Esophagus muscularis mucosa (tissue), 4 donors: ENCODE measurements at regions not wholly inside any gene's neighbourhood (a gene's known extent, or its start where the extent isn't known, plus 50 kb on each side); places are given as distances from the start of the nearest gene placed in this dataset.
A peak's percentile ranks its signal among the peaks of the same experiment; 100 is the strongest.

Source experiments
- DNase-seq: peaks from one replicate; pipeline ENCODE4 v3.0.0-alpha.2; 2017; ENCODE audit errors: extremely low spot score
- H3K27ac ChIP-seq, 4 donors: fragments of 200-600 bp; sonication (generic); replicated peaks in 1 of 4; 1 replicate in 3 of 4; 2 replicates in 1 of 4; pipeline ENCODE4 v1.5.1; 2016 to 2019; ENCODE audit warnings: mild to moderate bottlenecking in 1 of 4
- H3K27me3 ChIP-seq, 4 donors: fragments of 200-600 bp; sonication (generic); one replicate each; pipeline versions ENCODE4 v1.5.1 to v1.6.0; 2016 to 2019
- H3K36me3 ChIP-seq, 4 donors: fragments of 200-600 bp; sonication (generic); one replicate each; pipeline ENCODE4 v1.5.1; 2016 to 2019
- H3K4me1 ChIP-seq, 4 donors: fragments of 200-600 bp; sonication (generic); one replicate each; pipeline ENCODE4 v1.5.1; 2016 to 2019
- H3K4me3 ChIP-seq, 4 donors: fragments of 200-600 bp; sonication (generic); 1 replicate in 2 of 4; 2 replicates in 2 of 4; pipeline ENCODE4 v1.5.1; 2016 to 2019; ENCODE audit warnings: mild to moderate bottlenecking in 4 of 4, moderate library complexity in 1 of 4
- H3K9me3 ChIP-seq, 4 donors: fragments of 200-600 bp; sonication (generic); 1 replicate in 3 of 4; 2 replicates in 1 of 4; pipeline ENCODE4 v1.5.1; 2016 to 2019
- EP300 ChIP-seq: sonication (generic); formaldehyde crosslinking; IDR thresholded peaks from one replicate; pipeline ENCODE4 v1.6.1; 2017; ENCODE audit warnings: antibody characterized with exemption
- POLR2A ChIP-seq: fragments of 450-650 bp; IDR thresholded peaks from one replicate; pipeline ENCODE4 v1.6.1; 2017; ENCODE audit warnings: antibody characterized with exemption, moderate library complexity, mild to moderate bottlenecking, low read depth
- POLR2AphosphoS5 ChIP-seq, 2 donors: sonication (generic); formaldehyde crosslinking; IDR thresholded peaks; one replicate each; pipeline ENCODE4 v1.6.1; 2017; ENCODE audit warnings: antibody characterized with exemption in 2 of 2
- WGBS: methylation state at CpG from one replicate; pipeline ENCODE4 v1.1.5; 2018; 5-methylcytosine and 5-hydroxymethylcytosine counted together
- intact Hi-C: fragments of 100-400 bp; cut with DNase I; formaldehyde crosslinking; loops from one replicate; pipeline ENCODE4 v1.15.1; 2023
- TF ChIP-seq, protein P1 (sequence below), 3 experiments: fragments of 200-600 bp in 2 of 3; fragments of 450-650 bp in 1 of 3; sonication (generic) in 2 of 3; IDR thresholded peaks; one replicate each; pipeline ENCODE4 v1.5.1; 2017 to 2019; ENCODE audit warnings: antibody characterized with exemption in 3 of 3, mild to moderate bottlenecking in 2 of 3, moderate library complexity in 1 of 3

DNA sequence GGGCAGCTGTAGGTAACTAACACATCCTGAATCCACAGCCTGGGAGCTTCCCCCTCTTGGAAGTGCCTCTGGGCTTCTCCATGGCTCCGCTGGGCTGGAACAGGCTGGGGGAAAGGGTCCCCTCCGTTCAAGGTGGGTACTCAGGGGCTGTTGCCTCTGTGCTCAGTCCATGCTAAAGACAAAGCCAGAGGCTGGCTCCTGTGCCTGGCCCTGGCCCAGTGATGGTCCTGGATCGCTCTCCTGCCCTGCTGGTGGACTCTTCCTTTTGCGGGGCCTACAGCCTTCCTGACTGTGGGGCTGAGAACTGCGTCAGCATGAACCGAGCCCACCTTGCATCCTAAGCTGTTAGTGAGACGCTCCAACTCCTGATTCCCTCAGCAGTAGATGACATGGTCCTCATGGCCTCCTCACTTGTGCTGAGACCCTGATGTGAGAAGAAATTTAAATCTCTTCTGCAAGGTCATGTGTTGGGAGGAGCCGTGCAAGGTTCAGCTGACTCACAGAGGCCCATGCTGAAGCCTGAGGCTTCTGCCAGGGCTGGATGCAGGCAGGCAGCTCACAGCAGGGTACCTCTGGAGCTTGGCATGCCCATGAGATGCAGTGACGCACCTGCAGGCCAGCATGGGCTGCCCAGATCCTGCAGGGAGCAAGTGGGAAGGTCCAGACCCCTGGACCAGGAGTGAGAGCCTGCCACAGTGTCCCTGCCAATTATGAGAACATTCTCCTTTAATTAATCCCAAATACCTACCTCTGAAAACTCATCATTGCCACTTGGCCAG, 1285.5 kb downstream of the TBC1D22A start:
- H3K27ac ChIP-seq: no peak overlapping the region
- H3K4me3 ChIP-seq: no peak overlapping the region
- H3K4me1 ChIP-seq: no peaks in the 10 kb centered on the region
- no peaks in the 10 kb centered on the region for H3K9me3 ChIP-seq
- TF ChIP-seq EP300 (no peak), POLR2AphosphoS5 (IDR thresholded peaks at IDR 0.05) (no peak), POLR2A (no peak)
- TF ChIP-seq, protein P1, sequence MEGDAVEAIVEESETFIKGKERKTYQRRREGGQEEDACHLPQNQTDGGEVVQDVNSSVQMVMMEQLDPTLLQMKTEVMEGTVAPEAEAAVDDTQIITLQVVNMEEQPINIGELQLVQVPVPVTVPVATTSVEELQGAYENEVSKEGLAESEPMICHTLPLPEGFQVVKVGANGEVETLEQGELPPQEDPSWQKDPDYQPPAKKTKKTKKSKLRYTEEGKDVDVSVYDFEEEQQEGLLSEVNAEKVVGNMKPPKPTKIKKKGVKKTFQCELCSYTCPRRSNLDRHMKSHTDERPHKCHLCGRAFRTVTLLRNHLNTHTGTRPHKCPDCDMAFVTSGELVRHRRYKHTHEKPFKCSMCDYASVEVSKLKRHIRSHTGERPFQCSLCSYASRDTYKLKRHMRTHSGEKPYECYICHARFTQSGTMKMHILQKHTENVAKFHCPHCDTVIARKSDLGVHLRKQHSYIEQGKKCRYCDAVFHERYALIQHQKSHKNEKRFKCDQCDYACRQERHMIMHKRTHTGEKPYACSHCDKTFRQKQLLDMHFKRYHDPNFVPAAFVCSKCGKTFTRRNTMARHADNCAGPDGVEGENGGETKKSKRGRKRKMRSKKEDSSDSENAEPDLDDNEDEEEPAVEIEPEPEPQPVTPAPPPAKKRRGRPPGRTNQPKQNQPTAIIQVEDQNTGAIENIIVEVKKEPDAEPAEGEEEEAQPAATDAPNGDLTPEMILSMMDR (IDR thresholded peaks at IDR 0.05): no peak
- intact Hi-C loops: no loop called here
- 87% methylated on average over 4 of the region's 9 CpGs for WGBS
- peak; percentile 78 for DNase-seq
- H3K27me3 ChIP-seq: peaks cover 0 to 39% (median 0%) of the 10 kb centered on the region in 4 donors
- H3K36me3 ChIP-seq: no peaks in the 10 kb centered on the region

DNA sequence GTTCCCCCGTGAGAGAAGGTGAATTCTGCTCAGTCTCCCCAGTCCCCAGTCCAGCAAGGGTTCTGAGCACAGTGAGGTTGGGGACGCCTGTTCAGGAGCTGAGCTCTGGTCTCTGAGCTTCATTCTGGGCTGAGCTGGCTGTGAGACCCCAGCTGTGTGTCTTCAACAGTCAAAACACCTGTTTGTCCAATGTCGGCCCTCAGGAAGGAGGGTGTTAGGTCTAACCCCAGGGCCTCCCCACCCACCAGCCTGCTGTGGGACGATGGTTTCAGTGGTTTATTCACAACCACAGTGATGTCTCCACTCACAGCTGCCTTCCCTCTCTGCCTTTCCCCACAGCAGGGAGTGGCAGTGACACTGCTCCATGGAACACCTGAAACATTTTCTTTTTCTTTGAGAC, 1282.9 kb downstream of the TBC1D22A start:
- Histone ChIP-seq H3K4me1 (no peaks in the 10 kb centered on the region), H3K4me3 (no peak overlapping the region), H3K9me3 (peaks cover 0 to 4% (median 0%) of the 10 kb centered on the region in 4 donors), H3K27me3 (peaks cover 0 to 29% (median 0%) of the 10 kb centered on the region in 4 donors), H3K27ac (no peak overlapping the region), H3K36me3 (no peaks in the 10 kb centered on the region)
- no peak for TF ChIP-seq EP300
- TF ChIP-seq POLR2A: no peak
- no peak for TF ChIP-seq POLR2AphosphoS5 (IDR thresholded peaks at IDR 0.05)
- TF ChIP-seq, protein P1 (IDR thresholded peaks at IDR 0.05): no peak
- intact Hi-C loops: no loop called here
- WGBS: 49% methylated on average over 4 of the region's 4 CpGs
- DNase-seq: peak; percentile 66

DNA sequence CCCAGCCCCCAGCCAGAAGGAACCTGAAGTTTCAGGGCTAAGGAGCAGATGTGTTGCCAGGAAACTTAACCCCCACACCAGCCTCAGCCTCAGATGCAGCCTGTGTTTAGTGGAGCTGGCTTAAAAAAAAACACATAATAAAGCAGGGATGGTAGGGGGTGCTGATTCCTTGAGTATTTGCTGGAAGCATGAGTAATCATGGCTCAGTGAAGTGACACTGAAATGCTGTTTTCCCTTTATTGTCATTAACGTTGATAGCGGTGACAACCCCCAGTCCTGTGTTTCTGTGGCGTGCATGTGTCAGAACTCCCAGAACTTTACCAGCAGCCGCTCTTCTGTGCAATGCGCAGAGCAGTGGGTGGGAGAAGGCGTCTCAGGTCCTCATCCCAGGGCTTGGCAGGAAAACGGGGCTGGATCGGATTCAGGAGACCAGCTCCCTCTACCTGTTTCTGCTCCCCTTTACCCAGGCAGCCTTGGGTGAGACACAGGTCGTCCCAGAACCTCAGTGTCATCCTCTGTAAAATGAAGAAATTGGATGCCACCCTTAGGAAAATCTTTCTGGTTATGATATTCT, 1282.1 kb downstream of the TBC1D22A start:
- TF ChIP-seq POLR2A (no peak), EP300 (no peak), POLR2AphosphoS5 (IDR thresholded peaks at IDR 0.05) (no peak)
- TF ChIP-seq, protein P1 (IDR thresholded peaks at IDR 0.05): no peak
- Histone ChIP-seq H3K9me3 (peaks cover 0 to 4% (median under 1%) of the 10 kb centered on the region in 4 donors), H3K27me3 (peaks cover 0 to 24% (median 0%) of the 10 kb centered on the region in 4 donors), H3K36me3 (no peaks in the 10 kb centered on the region), H3K27ac (no peak overlapping the region), H3K4me3 (no peak overlapping the region), H3K4me1 (no peaks in the 10 kb centered on the region)
- peak; percentile 39 for DNase-seq
- WGBS: 41% methylated on average over 3 of the region's 9 CpGs
- intact Hi-C loops: no loop called here

DNA sequence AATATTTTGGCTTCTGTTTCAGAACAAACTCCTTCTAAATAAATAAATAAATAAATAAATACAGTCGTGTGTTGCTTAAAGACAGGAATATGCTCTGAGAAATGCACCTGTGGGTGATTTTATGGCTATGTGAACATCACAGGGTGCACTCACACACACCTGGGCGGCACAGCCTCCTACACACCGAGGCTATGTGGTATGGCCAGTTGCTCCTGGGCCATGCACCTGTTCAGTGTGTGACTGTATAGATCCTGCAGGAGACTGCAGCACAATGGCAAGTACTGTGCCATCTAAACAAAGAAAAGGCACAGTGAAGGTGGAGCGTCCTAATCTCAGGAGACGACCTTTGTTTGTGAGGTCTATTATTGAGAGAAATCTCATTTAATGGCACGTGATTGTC, 1281.1 kb downstream of the TBC1D22A start:
- TF ChIP-seq EP300: no peak
- TF ChIP-seq, protein P1 (IDR thresholded peaks at IDR 0.05): no peak
- no peak for TF ChIP-seq POLR2AphosphoS5 (IDR thresholded peaks at IDR 0.05)
- no peak for TF ChIP-seq POLR2A
- Histone ChIP-seq H3K27me3 (peaks cover 0 to 19% (median 0%) of the 10 kb centered on the region in 4 donors), H3K4me1 (no peaks in the 10 kb centered on the region), H3K9me3 (peaks cover 0 to 5% (median 3%) of the 10 kb centered on the region in 4 donors), H3K27ac (no peak overlapping the region), H3K4me3 (no peak overlapping the region), H3K36me3 (no peaks in the 10 kb centered on the region)
- DNase-seq: no peak
- 79% methylated on average over 6 of the region's 6 CpGs for WGBS
- intact Hi-C loops: no loop called here
